ENCODE measurements at regions not wholly inside any gene's neighbourhood (a gene's known extent, or its start where the extent isn't known, plus 50 kb on each side); places are given as distances from the start of the nearest gene placed in this dataset.
A peak's percentile ranks its signal among the peaks of the same experiment; 100 is the strongest.

DNA sequence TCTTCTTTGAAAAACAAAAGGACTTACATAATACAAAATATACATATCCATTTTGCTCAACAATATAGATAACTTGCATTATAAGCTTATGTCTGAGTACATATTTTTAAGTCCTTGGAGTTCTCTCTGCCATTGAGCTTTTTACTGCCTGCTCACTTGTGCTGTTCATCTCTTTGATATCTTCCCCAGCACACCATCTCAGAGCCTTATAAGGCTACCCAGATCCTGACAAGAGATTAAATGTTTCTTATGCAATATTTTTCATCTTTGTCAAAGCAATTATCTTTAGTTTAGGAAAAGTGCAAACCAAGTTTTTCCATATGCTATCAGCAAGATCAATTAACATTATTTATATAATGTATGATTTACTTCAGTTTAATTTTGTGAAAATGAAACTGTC lies 60.7 kb upstream of the ITGA1 start:
- H3F3A ChIP-seq (ENCODE audit: low read depth) = peaks cover 9% of the 10 kb centered on the region
- no peak overlapping the region for H2AFZ ChIP-seq (ENCODE audit: low read length)
- peaks cover 55% of the 10 kb centered on the region for H3K4me1 ChIP-seq (ENCODE audit: insufficient read depth, low read length, poor library complexity, severe bottlenecking)
- H3K36me3 ChIP-seq (ENCODE audit: insufficient read depth, low read length) = no peaks in the 10 kb centered on the region
- H3K4me2 ChIP-seq (ENCODE audit: low read depth, low read length, poor library complexity, severe bottlenecking) = peak overlapping the region; percentile 69
- no peaks in the 10 kb centered on the region for H3K27me3 ChIP-seq (ENCODE audit: insufficient read depth, low read length, poor library complexity, severe bottlenecking)
- H3K9me2 ChIP-seq (replicated peaks; ENCODE audit: low read depth, low read length) = no peaks in the 10 kb centered on the region
- H3K79me2 ChIP-seq (ENCODE audit: insufficient read depth, low read length) = no peaks in the 10 kb centered on the region
- H4K20me1 ChIP-seq (ENCODE audit: insufficient read depth, low read length, poor library complexity, severe bottlenecking) = no peaks in the 10 kb centered on the region
- no peak overlapping the region for H3K4me3 ChIP-seq (ENCODE audit: low read length, poor library complexity, severe bottlenecking)
- H3K9ac ChIP-seq (ENCODE audit: low read depth, low read length, poor library complexity, severe bottlenecking) = no peak overlapping the region
- TF ChIP-seq, protein P1, sequence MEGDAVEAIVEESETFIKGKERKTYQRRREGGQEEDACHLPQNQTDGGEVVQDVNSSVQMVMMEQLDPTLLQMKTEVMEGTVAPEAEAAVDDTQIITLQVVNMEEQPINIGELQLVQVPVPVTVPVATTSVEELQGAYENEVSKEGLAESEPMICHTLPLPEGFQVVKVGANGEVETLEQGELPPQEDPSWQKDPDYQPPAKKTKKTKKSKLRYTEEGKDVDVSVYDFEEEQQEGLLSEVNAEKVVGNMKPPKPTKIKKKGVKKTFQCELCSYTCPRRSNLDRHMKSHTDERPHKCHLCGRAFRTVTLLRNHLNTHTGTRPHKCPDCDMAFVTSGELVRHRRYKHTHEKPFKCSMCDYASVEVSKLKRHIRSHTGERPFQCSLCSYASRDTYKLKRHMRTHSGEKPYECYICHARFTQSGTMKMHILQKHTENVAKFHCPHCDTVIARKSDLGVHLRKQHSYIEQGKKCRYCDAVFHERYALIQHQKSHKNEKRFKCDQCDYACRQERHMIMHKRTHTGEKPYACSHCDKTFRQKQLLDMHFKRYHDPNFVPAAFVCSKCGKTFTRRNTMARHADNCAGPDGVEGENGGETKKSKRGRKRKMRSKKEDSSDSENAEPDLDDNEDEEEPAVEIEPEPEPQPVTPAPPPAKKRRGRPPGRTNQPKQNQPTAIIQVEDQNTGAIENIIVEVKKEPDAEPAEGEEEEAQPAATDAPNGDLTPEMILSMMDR (conservative IDR thresholded peaks at IDR 0.05; ENCODE audit: low read length) = no peak
- no peak for TF ChIP-seq EZH2phosphoT487 (IDR thresholded peaks at IDR 0.05; ENCODE audit: borderline replicate concordance)
- peaks cover 8% of the 10 kb centered on the region; the same call in 1 of the 2 replicates for H3K9me3 ChIP-seq (ENCODE audit: insufficient read depth, low read depth, low read length)

DNA sequence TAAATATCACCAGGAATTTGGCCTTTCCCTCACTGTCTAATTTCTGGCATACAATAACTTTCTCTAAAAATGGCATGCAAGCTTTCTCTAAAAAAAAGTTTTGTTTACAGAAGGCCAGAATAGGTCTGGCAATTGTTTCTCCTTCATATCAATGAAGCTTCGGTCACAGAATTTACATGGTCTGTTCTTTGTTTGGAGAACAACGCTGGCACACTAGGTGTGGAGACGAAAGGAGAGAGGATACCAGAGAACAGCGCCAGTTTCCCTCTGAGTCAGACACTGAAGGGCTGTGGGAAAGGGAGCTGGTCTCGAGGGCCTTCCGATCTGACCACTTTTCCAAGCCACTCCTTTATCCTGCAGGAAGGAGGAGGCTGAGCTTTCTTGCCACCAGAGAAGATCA lies 60.1 kb upstream of the ITGA1 start:
- Histone ChIP-seq H3K9me3 (ENCODE audit: insufficient read depth, low read depth, low read length) (peaks cover 10% of the 10 kb centered on the region; the same call in 1 of the 2 replicates), H3K4me1 (ENCODE audit: insufficient read depth, low read length, poor library complexity, severe bottlenecking) (peaks cover 55% of the 10 kb centered on the region), H3K79me2 (ENCODE audit: insufficient read depth, low read length) (no peaks in the 10 kb centered on the region), H3K4me3 (ENCODE audit: low read length, poor library complexity, severe bottlenecking) (no peak overlapping the region), H3K27me3 (ENCODE audit: insufficient read depth, low read length, poor library complexity, severe bottlenecking) (no peaks in the 10 kb centered on the region), H3K4me2 (ENCODE audit: low read depth, low read length, poor library complexity, severe bottlenecking) (peak overlapping the region; percentile 69), H3F3A (ENCODE audit: low read depth) (peaks cover 9% of the 10 kb centered on the region), H4K20me1 (ENCODE audit: insufficient read depth, low read length, poor library complexity, severe bottlenecking) (no peaks in the 10 kb centered on the region), H3K36me3 (ENCODE audit: insufficient read depth, low read length) (no peaks in the 10 kb centered on the region), H3K9me2 (replicated peaks; ENCODE audit: low read depth, low read length) (no peaks in the 10 kb centered on the region), H3K9ac (ENCODE audit: low read depth, low read length, poor library complexity, severe bottlenecking) (no peak overlapping the region), H2AFZ (ENCODE audit: low read length) (no peak overlapping the region)
- TF ChIP-seq EZH2phosphoT487 (IDR thresholded peaks at IDR 0.05; ENCODE audit: borderline replicate concordance) = no peak
- TF ChIP-seq, protein P1 (conservative IDR thresholded peaks at IDR 0.05; ENCODE audit: low read length) = no peak

DNA sequence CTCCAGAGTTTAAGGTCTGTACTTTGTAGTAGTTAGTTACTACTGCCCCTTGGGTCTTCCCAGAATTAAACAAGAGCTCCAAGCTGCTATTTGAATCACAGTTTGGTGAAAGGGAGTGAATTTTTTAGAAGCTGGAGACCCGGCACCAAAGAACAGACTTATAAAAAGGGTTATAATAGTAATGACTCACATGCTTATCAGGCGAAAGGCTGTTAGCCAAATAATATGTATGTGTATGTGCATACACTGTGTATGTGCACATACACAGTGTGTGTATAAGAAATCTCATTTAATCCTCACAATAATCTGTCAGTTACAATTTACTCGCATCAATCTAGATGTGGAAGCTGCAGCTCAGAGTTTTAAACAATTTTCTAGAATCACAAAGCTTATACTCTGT lies 59.5 kb upstream of the ITGA1 start:
- no peak overlapping the region for H3K4me3 ChIP-seq (ENCODE audit: low read length, poor library complexity, severe bottlenecking)
- peaks cover 9% of the 10 kb centered on the region for H3F3A ChIP-seq (ENCODE audit: low read depth)
- no peaks in the 10 kb centered on the region for H4K20me1 ChIP-seq (ENCODE audit: insufficient read depth, low read length, poor library complexity, severe bottlenecking)
- no peaks in the 10 kb centered on the region for H3K36me3 ChIP-seq (ENCODE audit: insufficient read depth, low read length)
- no peaks in the 10 kb centered on the region for H3K79me2 ChIP-seq (ENCODE audit: insufficient read depth, low read length)
- H3K27me3 ChIP-seq (ENCODE audit: insufficient read depth, low read length, poor library complexity, severe bottlenecking) = no peaks in the 10 kb centered on the region
- H2AFZ ChIP-seq (ENCODE audit: low read length) = no peak overlapping the region
- H3K9me3 ChIP-seq (ENCODE audit: insufficient read depth, low read depth, low read length) = peaks cover 10% of the 10 kb centered on the region; the same call in 1 of the 2 replicates
- no peaks in the 10 kb centered on the region for H3K9me2 ChIP-seq (replicated peaks; ENCODE audit: low read depth, low read length)
- H3K4me1 ChIP-seq (ENCODE audit: insufficient read depth, low read length, poor library complexity, severe bottlenecking) = peaks cover 55% of the 10 kb centered on the region
- no peak for TF ChIP-seq EZH2phosphoT487 (IDR thresholded peaks at IDR 0.05; ENCODE audit: borderline replicate concordance)
- TF ChIP-seq, protein P1 (conservative IDR thresholded peaks at IDR 0.05; ENCODE audit: low read length) = no peak
- H3K4me2 ChIP-seq (ENCODE audit: low read depth, low read length, poor library complexity, severe bottlenecking) = no peak overlapping the region
- H3K9ac ChIP-seq (ENCODE audit: low read depth, low read length, poor library complexity, severe bottlenecking) = no peak overlapping the region

Data from Loucy (cell line).